Ovary (tissue), 7 donors: ENCODE measurements at regions not wholly inside any gene's neighbourhood (a gene's known extent, or its start where the extent isn't known, plus 50 kb on each side); places are given as distances from the start of the nearest gene placed in this dataset.

Source experiments
- DNase-seq, 5 donors: peaks; one replicate each; pipeline ENCODE4 v3.0.0-alpha.2; 2019 to 2020
- H3K27ac ChIP-seq, 2 donors: fragments of 200-600 bp; one replicate each; pipeline versions ENCODE4 v1.5.1 to v1.8.0; 2019 to 2022
- H3K27me3 ChIP-seq: fragments of 200-600 bp; one replicate; pipeline ENCODE4 v1.8.0; 2022
- H3K36me3 ChIP-seq: fragments of 200-600 bp; sonication (generic); one replicate; pipeline ENCODE4 v1.5.1; 2019
- H3K4me1 ChIP-seq: one replicate; pipeline ENCODE4 v1.8.1; 2013; ENCODE audit warnings: mild to moderate bottlenecking, moderate library complexity; ENCODE audit not compliant: insufficient read depth
- H3K4me3 ChIP-seq: fragments of 200-600 bp; sonication (generic); one replicate; pipeline ENCODE4 v1.5.1; 2017
- H3K9me3 ChIP-seq, 2 donors: fragments of 200-600 bp in 1 of 2; sonication (generic) in 1 of 2; one replicate each; pipeline versions ENCODE4 v1.5.1 to v1.8.1; 2013 to 2019; ENCODE audit warnings: mild to moderate bottlenecking in 1 of 2, moderate library complexity in 1 of 2
- CTCF ChIP-seq, 3 donors: fragments of 450-650 bp in 2 of 3; fragments of 200-600 bp in 1 of 3; IDR thresholded peaks; one replicate each; pipeline versions ENCODE4 v1.5.1 to v1.8.0; 2016 to 2022; ENCODE audit warnings: antibody characterized with exemption in 3 of 3, mild to moderate bottlenecking in 1 of 3
- EP300 ChIP-seq: sonication (generic); formaldehyde crosslinking; IDR thresholded peaks from one replicate; pipeline ENCODE4 v1.6.1; 2017; ENCODE audit warnings: antibody characterized with exemption
- POLR2A ChIP-seq: fragments of 450-650 bp; IDR thresholded peaks from one replicate; pipeline ENCODE4 v1.6.1; 2017; ENCODE audit warnings: antibody characterized with exemption, mild to moderate bottlenecking, moderate library complexity
- WGBS, 3 donors: extraction: QIAGEN DNeasy Blood & Tissue Kit in 1 of 3; methylation state at CpG; one replicate each; pipeline versions ENCODE4 v1.1.5 to v1.1.7; 2013 to 2017; 5-methylcytosine and 5-hydroxymethylcytosine counted together
- intact Hi-C, 4 donors: fragments of 100-400 bp; cut with DNase I; formaldehyde crosslinking; loops; one replicate each; pipeline versions ENCODE4 v1.11.0 to v1.15.1; 2022 to 2023
- donor health status: DM: no; HTN: no; CAD: no; lungs with moderate emphysema.
- donor health status: DM: no; HTN: no; CAD: no.
- donor health status: Bipolar disorder and iron deficiency.
- donor health status: DM: no; HTN: no; CAD: no.
- donor health status: DM: yes; HTN: yes; CAD: no.

GRCh38 chr12:41636653-41637052 lies 448.5 kb downstream of the PDZRN4 start:
- no peaks in the 10 kb centered on the region for H3K9me3 ChIP-seq
- no peaks in the 10 kb centered on the region for H3K4me1 ChIP-seq
- no peak overlapping the region for H3K4me3 ChIP-seq
- 80 to 93% (median 84%) methylated on average over 4 of the region's 4 CpGs for WGBS, 3 donors
- no peaks in the 10 kb centered on the region for H3K36me3 ChIP-seq
- TF ChIP-seq POLR2A (no peak), EP300 (no peak), CTCF (IDR thresholded peaks at IDR 0.05) (no peak)
- H3K27me3 ChIP-seq = no peaks in the 10 kb centered on the region
- intact Hi-C loops = no loop called here
- no peak for DNase-seq
- no peak overlapping the region for H3K27ac ChIP-seq

GRCh38 chr12:41635626-41636364 lies 447.7 kb downstream of the PDZRN4 start:
- H3K27ac ChIP-seq = no peak overlapping the region

GRCh38 chr12:41634091-41634490 lies 446.0 kb downstream of the PDZRN4 start:
- H3K4me3 ChIP-seq = no peak overlapping the region
- WGBS, 3 donors = 79 to 82% (median 80%) methylated on average over 4 of the region's 4 CpGs
- H3K27ac ChIP-seq = no peak overlapping the region
- no peaks in the 10 kb centered on the region for H3K4me1 ChIP-seq
- intact Hi-C loops = no loop called here
- no peak for DNase-seq
- H3K9me3 ChIP-seq = no peaks in the 10 kb centered on the region
- no peaks in the 10 kb centered on the region for H3K36me3 ChIP-seq
- TF ChIP-seq EP300 = no peak
- no peak for TF ChIP-seq POLR2A
- TF ChIP-seq CTCF (IDR thresholded peaks at IDR 0.05) = no peak
- H3K27me3 ChIP-seq = no peaks in the 10 kb centered on the region

More at GRCh38 chr12:41635626-41636364, 447.7 kb downstream of the PDZRN4 start:
- Histone ChIP-seq H3K27me3 (no peaks in the 10 kb centered on the region), H3K4me1 (no peaks in the 10 kb centered on the region), H3K4me3 (no peak overlapping the region), H3K9me3 (no peaks in the 10 kb centered on the region), H3K36me3 (no peaks in the 10 kb centered on the region)
- intact Hi-C loops = no loop called here
- TF ChIP-seq EP300 (no peak), CTCF (IDR thresholded peaks at IDR 0.05) (no peak), POLR2A (no peak)
- 66 to 73% (median 70%) methylated on average over 5 of the region's 5 CpGs for WGBS, 3 donors
- DNase-seq = no peak

- H3K27ac ChIP-seq = no peak overlapping the region
- TF ChIP-seq POLR2A = no peak
- no peak for TF ChIP-seq CTCF (IDR thresholded peaks at IDR 0.05)
- TF ChIP-seq EP300 = no peak
- H3K4me3 ChIP-seq = no peak overlapping the region
- no peaks in the 10 kb centered on the region for H3K27me3 ChIP-seq
- DNase-seq = no peak
- H3K4me1 ChIP-seq = no peaks in the 10 kb centered on the region
- 95 to 100% (median 98%) methylated on average over 1 of the region's 1 CpG for WGBS, 3 donors
- intact Hi-C loops = no loop called here
- H3K9me3 ChIP-seq = no peaks in the 10 kb centered on the region
- H3K36me3 ChIP-seq = no peaks in the 10 kb centered on the region
These were observed 441.5 kb downstream of the PDZRN4 start for GRCh38 chr12:41629611-41630010.
